Endothelial cell of umbilical vein (primary cell): ENCODE measurements at regions not wholly inside any gene's neighbourhood (a gene's known extent, or its start where the extent isn't known, plus 50 kb on each side); places are given as distances from the start of the nearest gene placed in this dataset.
"Not testable (repeated sequence)": the region's sequence is repeated elsewhere in the genome, so short reads cannot be mapped to it uniquely, and the experiment has no call there.

Experiments
- BruUV-seq: library from RNA; stranded (reverse); fragments of 400-500 nt; replicated peaks from 2 replicates; lab custom pipeline; 2021; lab: Mats Ljungman, UMichigan
- CTCF ChIA-PET: fragments of 300-600, 350-600 bp; sonication (Branson Sonifier 250); formaldehyde crosslinking; loops from one replicate; lab custom pipeline; 2021; ENCODE audit warnings: antibody characterized with exemption, inconsistent platforms; lab: Charles Lee
- POLR2A ChIA-PET: fragments of 300-600, 350-600 bp; sonication (Branson Sonifier 250); formaldehyde crosslinking; loops from one replicate; lab custom pipeline; 2021; ENCODE audit warnings: antibody characterized with exemption, inconsistent platforms; lab: Charles Lee
- DNase-seq: peaks from one replicate; pipeline ENCODE4 v3.0.0-alpha.2; 2011; ENCODE audit warnings: low read depth, low spot score
- FAIRE-seq: peaks from 2 replicates; lab custom pipeline; 2011; peaks lifted over from hg19 to GRCh38; lab: Jason Lieb, UNC
- H2AFZ ChIP-seq: 2 replicates; pipeline ENCODE4 v1.6.0; 2012; ENCODE audit warnings: low read depth, low read length, control low read depth, inconsistent platforms
- H3K27ac ChIP-seq: 2 replicates; pipeline ENCODE4 v1.5.1; 2011; ENCODE audit warnings: low read depth, mild to moderate bottlenecking, control low read depth, low read length, moderate library complexity; ENCODE audit not compliant: insufficient read depth
- H3K27me3 ChIP-seq, 2 experiments: 2 replicates each; pipeline versions ENCODE4 v1.6.0 to v1.6.1; 2011; ENCODE audit warnings: low read length in 2 of 2, mixed read lengths in 1 of 2; ENCODE audit not compliant: control insufficient read depth in 2 of 2, insufficient read depth in 2 of 2
- H3K36me3 ChIP-seq, 2 experiments: 2 replicates in 1 of 2; 3 replicates in 1 of 2; pipeline ENCODE4 v1.5.1; 2011; ENCODE audit warnings: low read length in 2 of 2, mild to moderate bottlenecking in 1 of 2, moderate library complexity in 1 of 2; ENCODE audit not compliant: control insufficient read depth in 2 of 2, insufficient read depth in 2 of 2; ENCODE audit errors: extremely low read depth in 1 of 2
- H3K4me1 ChIP-seq: 3 replicates; pipeline ENCODE4 v1.5.1; 2011; ENCODE audit warnings: mild to moderate bottlenecking, low read length; ENCODE audit not compliant: control insufficient read depth, insufficient read depth; ENCODE audit errors: extremely low read depth
- H3K4me2 ChIP-seq: 2 replicates; pipeline ENCODE4 v1.6.1; 2011; ENCODE audit warnings: low read length, control low read depth, mixed read lengths; ENCODE audit not compliant: insufficient read depth
- H3K4me3 ChIP-seq, 3 experiments: fragments of 200-600 bp in 1 of 3; sonication (generic), shearing (Covaris generic) in 1 of 3; replicated peaks in 1 of 3; 2 replicates each; pipeline ENCODE4 v1.5.1; 2011 to 2016; ENCODE audit warnings: control low read depth in 3 of 3, low read length in 3 of 3, mild to moderate bottlenecking in 2 of 3, inconsistent platforms in 1 of 3, low read depth in 1 of 3, moderate library complexity in 1 of 3; ENCODE audit not compliant: insufficient read depth in 1 of 3
- H3K79me2 ChIP-seq: 2 replicates; pipeline ENCODE4 v1.6.0; 2012; ENCODE audit warnings: low read length, inconsistent platforms; ENCODE audit not compliant: control insufficient read depth, insufficient read depth
- H3K9ac ChIP-seq: replicated peaks from 2 replicates; pipeline ENCODE3; 2011; ENCODE audit warnings: low read length, control low read depth; ENCODE audit not compliant: insufficient read depth; ENCODE audit errors: extremely low read depth
- H3K9me1 ChIP-seq: replicated peaks from 3 replicates; pipeline ENCODE4 v1.6.0; 2011; ENCODE audit warnings: mild to moderate bottlenecking, low read length; ENCODE audit not compliant: control insufficient read depth, insufficient read depth; ENCODE audit errors: extremely low read depth
- H3K9me3 ChIP-seq: replicated peaks from 2 replicates; pipeline ENCODE4 v1.5.1; 2012; ENCODE audit warnings: low read length, inconsistent platforms; ENCODE audit not compliant: control insufficient read depth, insufficient read depth
- H4K20me1 ChIP-seq: replicated peaks from 2 replicates; pipeline ENCODE3; 2011; ENCODE audit warnings: mild to moderate bottlenecking, low read length; ENCODE audit not compliant: control insufficient read depth, insufficient read depth; ENCODE audit errors: extremely low read depth
- CTCF ChIP-seq, 2 donors: IDR thresholded peaks; 1 replicate in 1 of 2; 2 replicates in 1 of 2; pipeline ENCODE4 v1.5.1; 2011; ENCODE audit warnings: low read length in 2 of 2, mild to moderate bottlenecking in 2 of 2, moderate library complexity in 2 of 2, control low read depth in 1 of 2, inconsistent platforms in 1 of 2, low read depth in 1 of 2; ENCODE audit not compliant: insufficient read depth in 1 of 2; ENCODE audit errors: extremely low read depth in 1 of 2
- EZH2 ChIP-seq: IDR thresholded peaks from 2 replicates; pipeline ENCODE4 v1.6.1; 2012; ENCODE audit warnings: borderline replicate concordance, low read depth, mild to moderate bottlenecking, moderate library complexity, low read length, inconsistent platforms; ENCODE audit not compliant: severe bottlenecking
- FOS ChIP-seq: IDR thresholded peaks from 2 replicates; pipeline ENCODE4 v1.6.1; 2011; ENCODE audit warnings: mild to moderate bottlenecking, low read length, moderate library complexity, borderline replicate concordance; ENCODE audit not compliant: insufficient read depth
- GATA2 ChIP-seq: IDR thresholded peaks from 2 replicates; pipeline ENCODE4 v1.7.0; 2011; ENCODE audit warnings: low read depth, mild to moderate bottlenecking, moderate library complexity, mixed read lengths, low read length; ENCODE audit not compliant: insufficient read length, insufficient read depth
- JUN ChIP-seq: IDR thresholded peaks from 2 replicates; pipeline ENCODE4 v1.6.1; 2011; ENCODE audit warnings: borderline replicate concordance, low read depth; ENCODE audit not compliant: insufficient read length, insufficient read depth
- MAX ChIP-seq: IDR thresholded peaks from 2 replicates; pipeline ENCODE4 v1.6.1; 2011; ENCODE audit not compliant: insufficient read depth, insufficient read length
- MYC ChIP-seq: IDR thresholded peaks from one replicate; pipeline ENCODE4 v1.6.1; 2011; ENCODE audit warnings: mild to moderate bottlenecking, low read depth, low read length
- POLR2A ChIP-seq: IDR thresholded peaks from 2 replicates; pipeline ENCODE4 v1.6.1; 2012; ENCODE audit warnings: low read depth, mild to moderate bottlenecking, control low read depth, low read length
- POLR2AphosphoS5 ChIP-seq: IDR thresholded peaks from 2 replicates; pipeline ENCODE4 v1.6.1; 2012; ENCODE audit warnings: low read depth, mild to moderate bottlenecking, control low read depth, low read length, moderate library complexity; ENCODE audit not compliant: insufficient read depth
- dilution Hi-C: fragments of 300-500 bp; cut with MboI; formaldehyde crosslinking; loops from one replicate; pipeline ENCODE4 v1.15.0; 2019; ENCODE audit warnings: low sequenced_read_pairs; ENCODE audit not compliant: extremely low pct_ligation_motif_present
- intact Hi-C: fragments of 100-400 bp; cut with micrococcal nuclease; formaldehyde crosslinking; loops from one replicate; pipeline ENCODE4 v1.10.0; 2022

GRCh38 chr12:124669271-124669721, 101.9 kb upstream of the NCOR2 start:
- H2AFZ ChIP-seq: peak overlapping the region; percentile 14
- H4K20me1 ChIP-seq, POLR2A ChIA-PET, H3K9me1 ChIP-seq, BruUV-seq, H3K4me1 ChIP-seq, intact Hi-C loops, H3K9ac ChIP-seq, H3K27me3 ChIP-seq, H3K27ac ChIP-seq, H3K4me3 ChIP-seq, H3K79me2 ChIP-seq, H3K4me2 ChIP-seq, H3K9me3 ChIP-seq, H3K36me3 ChIP-seq, dilution Hi-C loops: not testable (repeated sequence)
- TF ChIP-seq JUN: peak; percentile 13
- TF ChIP-seq FOS: peak; percentile 70
- FAIRE-seq (peak; percentile 81), DNase-seq (peak; percentile 70)
- CTCF ChIA-PET: interaction anchor here (1.0 kb wide), 1 partner anchor 14 kb away, joined by 7 read pairs; no protein-coding TSS in a partner anchor

GRCh38 chr12:124668602-124669001, 101.2 kb upstream of the NCOR2 start:
- intact Hi-C loops (no loop called here), dilution Hi-C loops (no loop called here)
- Histone ChIP-seq H3K36me3 (no peaks in the 10 kb centered on the region), H3K9ac (no peak overlapping the region), H3K4me3 (no peak overlapping the region), H4K20me1 (no peaks in the 10 kb centered on the region), H3K4me2 (no peak overlapping the region), H2AFZ (peak overlapping the region; percentile 3), H3K79me2 (no peaks in the 10 kb centered on the region), H3K4me1 (peaks cover 10% of the 10 kb centered on the region), H3K9me3 (no peaks in the 10 kb centered on the region), H3K27ac (no peak overlapping the region), H3K9me1 (no peaks in the 10 kb centered on the region), H3K27me3 (no peaks in the 10 kb centered on the region)
- ChIA-PET CTCF (no interaction called here), POLR2A (no interaction called here)
- FAIRE-seq (no peak), DNase-seq (no peak)
- BruUV-seq: no TSS peak
- no peak for TF ChIP-seq POLR2AphosphoS5
- no peak for TF ChIP-seq JUN
- no peak for TF ChIP-seq CTCF (IDR thresholded peaks at IDR 0.05; ENCODE audit: extremely low read depth in 1 of 2, insufficient read depth in 1 of 2, low read depth in 1 of 2, low read length in 2 of 2)
- TF ChIP-seq MYC: no peak
- no peak for TF ChIP-seq EZH2
- no peak for TF ChIP-seq MAX
- TF ChIP-seq FOS: no peak
- no peak for TF ChIP-seq GATA2
- TF ChIP-seq POLR2A: no peak
